HG03097 (cell line): ENCODE measurements at regions not wholly inside any gene's neighbourhood (a gene's known extent, or its start where the extent isn't known, plus 50 kb on each side); places are given as distances from the start of the nearest gene placed in this dataset.

Experiments
- ATAC-seq: cut with Tn5 transposase; IDR thresholded peaks from one replicate; pipeline ENCODE4 v1.9.1; 2021; ENCODE audit not compliant: unreplicated experiment, low FRiP score

GRCh38 chr22:48320683-48321451 is 1506.8 kb downstream of the BRD1 start:
- no peak for ATAC-seq

GRCh38 chr22:48320048-48320682 is 1507.5 kb downstream of the BRD1 start:
- no peak for ATAC-seq

- ATAC-seq, result no peak
Measured at GRCh38 chr22:48319321-48320047, 1508.2 kb downstream of the BRD1 start.

- ATAC-seq, result no peak
Measured at GRCh38 chr22:48318575-48319320, 1508.9 kb downstream of the BRD1 start.

GRCh38 chr22:48318173-48318572 is 1509.5 kb downstream of the BRD1 start:
- ATAC-seq, result no peak

- no peak for ATAC-seq
Measured at GRCh38 chr22:48316257-48317250, 1511.1 kb downstream of the BRD1 start.

GRCh38 chr22:48315439-48316256 is 1512.0 kb downstream of the BRD1 start:
- ATAC-seq, result no peak

GRCh38 chr22:48314073-48314472 is 1513.6 kb downstream of the BRD1 start:
- ATAC-seq, result no peak

- ATAC-seq, result no peak
Measured at GRCh38 chr22:48313175-48313830, 1514.4 kb downstream of the BRD1 start.

- ATAC-seq, result no peak
Measured at GRCh38 chr22:48310740-48311139, 1516.9 kb downstream of the BRD1 start.

- no peak for ATAC-seq
Measured at GRCh38 chr22:48310289-48310688, 1517.4 kb downstream of the BRD1 start.

- no peak for ATAC-seq
Measured at GRCh38 chr22:48309836-48310235, 1517.8 kb downstream of the BRD1 start.

GRCh38 chr22:48309115-48309705 is 1518.5 kb downstream of the BRD1 start:
- no peak for ATAC-seq

- ATAC-seq, result no peak
Measured at GRCh38 chr22:48307931-48308330, 1519.7 kb downstream of the BRD1 start.

- ATAC-seq, result no peak
Measured at GRCh38 chr22:48306785-48307510, 1520.7 kb downstream of the BRD1 start.

- no peak for ATAC-seq
Measured at GRCh38 chr22:48306284-48306683, 1521.4 kb downstream of the BRD1 start.

GRCh38 chr22:48305726-48306235 is 1521.9 kb downstream of the BRD1 start:
- ATAC-seq, result no peak
